Stomach (tissue), 8 donors: ENCODE measurements at regions not wholly inside any gene's neighbourhood (a gene's known extent, or its start where the extent isn't known, plus 50 kb on each side); places are given as distances from the start of the nearest gene placed in this dataset.

ENCODE experiments used
- DNase-seq, 2 donors: peaks; one replicate each; pipeline versions ENCODE4 v3.0.0 to v3.0.0-alpha.2; 2013 to 2019
- H3K27ac ChIP-seq, 5 donors: fragments of 200-600 bp in 4 of 5; sonication (generic) in 4 of 5; one replicate each; pipeline ENCODE4 v1.5.1; 2013 to 2019; ENCODE audit warnings: mild to moderate bottlenecking in 1 of 5, moderate library complexity in 1 of 5
- H3K27me3 ChIP-seq, 3 donors: fragments of 200-600 bp; sonication (generic); one replicate each; pipeline ENCODE4 v1.5.1; 2017 to 2019; ENCODE audit warnings: mixed run types in 1 of 3
- H3K36me3 ChIP-seq, 4 donors: fragments of 200-600 bp; sonication (generic); 1 replicate in 3 of 4; 2 replicates in 1 of 4; pipeline ENCODE4 v1.5.1; 2016 to 2019
- H3K4me1 ChIP-seq, 4 donors: fragments of 200-600 bp; sonication (generic); one replicate each; pipeline ENCODE4 v1.5.1; 2016 to 2019
- H3K4me3 ChIP-seq, 4 donors: fragments of 200-600 bp; sonication (generic) in 3 of 4; one replicate each; pipeline ENCODE4 v1.5.1; 2016 to 2019; ENCODE audit warnings: mild to moderate bottlenecking in 1 of 4
- H3K9me3 ChIP-seq, 4 donors: fragments of 200-600 bp; sonication (generic); one replicate each; pipeline ENCODE4 v1.5.1; 2016 to 2019
- EP300 ChIP-seq: sonication (generic); formaldehyde crosslinking; IDR thresholded peaks from one replicate; pipeline ENCODE4 v1.6.1; 2017; ENCODE audit warnings: antibody characterized with exemption
- POLR2A ChIP-seq, 4 donors: fragments of 450-650 bp; IDR thresholded peaks; one replicate each; pipeline ENCODE4 v1.6.1; 2016; ENCODE audit warnings: antibody characterized with exemption in 4 of 4, control low read depth in 2 of 4, mild to moderate bottlenecking in 1 of 4, moderate library complexity in 1 of 4
- POLR2AphosphoS5 ChIP-seq, 3 donors: sonication (generic); formaldehyde crosslinking; IDR thresholded peaks; one replicate each; pipeline ENCODE4 v1.6.1; 2016; ENCODE audit warnings: antibody characterized with exemption in 3 of 3
- WGBS, 5 donors: extraction: QIAGEN DNeasy Blood & Tissue Kit in 3 of 5; methylation state at CpG; one replicate each; pipeline versions ENCODE4 v1.1.5 to v1.1.7; 2013 to 2018; 5-methylcytosine and 5-hydroxymethylcytosine counted together
- intact Hi-C: fragments of 100-400 bp; cut with DNase I; formaldehyde crosslinking; loops from one replicate; pipeline ENCODE4 v1.15.1; 2023; ENCODE audit warnings: low total_unique reads
- TF ChIP-seq, protein P1 (sequence below), 7 experiments: fragments of 450-650 bp in 4 of 7; fragments of 200-600 bp in 3 of 7; sonication (generic) in 3 of 7; IDR thresholded peaks; one replicate each; pipeline ENCODE4 v1.5.1; 2016 to 2019; ENCODE audit warnings: antibody characterized with exemption in 7 of 7, control low read depth in 2 of 7, mild to moderate bottlenecking in 1 of 7
- donor health status: healthy with polysubstance abuse.
- donor health status: Bipolar disorder and iron deficiency.
- donor health status: healthy.

DNA sequence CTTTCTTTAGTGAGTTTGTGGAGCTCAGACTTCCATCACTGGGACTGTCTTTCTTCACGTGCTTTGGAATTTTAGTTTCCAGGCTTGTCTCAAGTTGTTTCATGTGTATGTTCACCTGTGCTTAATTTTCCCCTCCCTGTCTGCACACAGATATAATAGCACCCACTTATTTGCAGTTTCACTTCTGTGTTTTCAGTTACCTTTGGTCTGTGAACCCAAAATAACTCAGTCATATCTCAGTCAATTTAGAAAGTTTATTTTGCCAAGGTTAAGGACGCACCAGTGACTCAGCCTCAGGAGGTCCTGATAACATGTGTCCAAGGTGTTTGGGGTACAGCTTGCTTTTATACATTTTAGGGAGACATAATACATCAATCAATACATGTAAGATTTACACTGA, 330.4 kb downstream of the ICE1 start:
- Histone ChIP-seq H3K36me3 (no peaks in the 10 kb centered on the region), H3K4me1 (no peaks in the 10 kb centered on the region), H3K27ac (no peak overlapping the region), H3K4me3 (no peak overlapping the region), H3K27me3 (no peaks in the 10 kb centered on the region), H3K9me3 (no peaks in the 10 kb centered on the region)
- no peak for DNase-seq
- 30 to 53% (median 34%) methylated on average over 2 of the region's 2 CpGs for WGBS, 5 donors
- intact Hi-C loops = no loop called here
- TF ChIP-seq, protein P1, sequence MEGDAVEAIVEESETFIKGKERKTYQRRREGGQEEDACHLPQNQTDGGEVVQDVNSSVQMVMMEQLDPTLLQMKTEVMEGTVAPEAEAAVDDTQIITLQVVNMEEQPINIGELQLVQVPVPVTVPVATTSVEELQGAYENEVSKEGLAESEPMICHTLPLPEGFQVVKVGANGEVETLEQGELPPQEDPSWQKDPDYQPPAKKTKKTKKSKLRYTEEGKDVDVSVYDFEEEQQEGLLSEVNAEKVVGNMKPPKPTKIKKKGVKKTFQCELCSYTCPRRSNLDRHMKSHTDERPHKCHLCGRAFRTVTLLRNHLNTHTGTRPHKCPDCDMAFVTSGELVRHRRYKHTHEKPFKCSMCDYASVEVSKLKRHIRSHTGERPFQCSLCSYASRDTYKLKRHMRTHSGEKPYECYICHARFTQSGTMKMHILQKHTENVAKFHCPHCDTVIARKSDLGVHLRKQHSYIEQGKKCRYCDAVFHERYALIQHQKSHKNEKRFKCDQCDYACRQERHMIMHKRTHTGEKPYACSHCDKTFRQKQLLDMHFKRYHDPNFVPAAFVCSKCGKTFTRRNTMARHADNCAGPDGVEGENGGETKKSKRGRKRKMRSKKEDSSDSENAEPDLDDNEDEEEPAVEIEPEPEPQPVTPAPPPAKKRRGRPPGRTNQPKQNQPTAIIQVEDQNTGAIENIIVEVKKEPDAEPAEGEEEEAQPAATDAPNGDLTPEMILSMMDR (IDR thresholded peaks at IDR 0.05) = no peak
- TF ChIP-seq POLR2AphosphoS5 (IDR thresholded peaks at IDR 0.05) (no peak), EP300 (no peak), POLR2A (IDR thresholded peaks at IDR 0.05) (no peak)

GRCh38 chr5:5751987-5752386, 329.5 kb downstream of the ICE1 start:
- WGBS, 5 donors = 44 to 75% (median 63%) methylated on average over 6 to 7 of the region's 7 CpGs
- H3K4me3 ChIP-seq = no peak overlapping the region
- H3K27ac ChIP-seq = no peak overlapping the region
- no peaks in the 10 kb centered on the region for H3K36me3 ChIP-seq
- H3K27me3 ChIP-seq = no peaks in the 10 kb centered on the region
- intact Hi-C loops = no loop called here
- peak in 1 of 2 donors; percentile 7 for DNase-seq
- TF ChIP-seq POLR2A (IDR thresholded peaks at IDR 0.05) (no peak), EP300 (no peak), POLR2AphosphoS5 (IDR thresholded peaks at IDR 0.05) (no peak)
- TF ChIP-seq, protein P1 (IDR thresholded peaks at IDR 0.05) = no peak
- H3K4me1 ChIP-seq = no peaks in the 10 kb centered on the region
- H3K9me3 ChIP-seq = no peaks in the 10 kb centered on the region

GRCh38 chr5:5751498-5751897, 329.0 kb downstream of the ICE1 start:
- 87 to 91% (median 89%) methylated on average over 4 of the region's 4 CpGs for WGBS, 5 donors
- intact Hi-C loops = no loop called here
- TF ChIP-seq, protein P1 (IDR thresholded peaks at IDR 0.05) = no peak
- TF ChIP-seq EP300 = no peak
- TF ChIP-seq POLR2AphosphoS5 (IDR thresholded peaks at IDR 0.05) = no peak
- TF ChIP-seq POLR2A (IDR thresholded peaks at IDR 0.05) = no peak
- no peaks in the 10 kb centered on the region for H3K4me1 ChIP-seq
- DNase-seq = no peak
- H3K9me3 ChIP-seq = no peaks in the 10 kb centered on the region
- H3K27me3 ChIP-seq = no peaks in the 10 kb centered on the region
- no peaks in the 10 kb centered on the region for H3K36me3 ChIP-seq
- no peak overlapping the region for H3K4me3 ChIP-seq
- no peak overlapping the region for H3K27ac ChIP-seq

GRCh38 chr5:5741418-5741817, 318.9 kb downstream of the ICE1 start:
- DNase-seq = no peak
- intact Hi-C loops = no loop called here
- TF ChIP-seq POLR2A (IDR thresholded peaks at IDR 0.05) (no peak), EP300 (no peak), POLR2AphosphoS5 (IDR thresholded peaks at IDR 0.05) (no peak)
- TF ChIP-seq, protein P1 (IDR thresholded peaks at IDR 0.05) = no peak
- Histone ChIP-seq H3K4me3 (no peak overlapping the region), H3K27me3 (no peaks in the 10 kb centered on the region), H3K9me3 (peaks cover 5 to 35% (median 28%) of the 10 kb centered on the region in 4 donors), H3K4me1 (no peaks in the 10 kb centered on the region), H3K27ac (no peak overlapping the region), H3K36me3 (no peaks in the 10 kb centered on the region)
